ENCODE measurements at regions not wholly inside any gene's neighbourhood (a gene's known extent, or its start where the extent isn't known, plus 50 kb on each side); places are given as distances from the start of the nearest gene placed in this dataset.

DNA sequence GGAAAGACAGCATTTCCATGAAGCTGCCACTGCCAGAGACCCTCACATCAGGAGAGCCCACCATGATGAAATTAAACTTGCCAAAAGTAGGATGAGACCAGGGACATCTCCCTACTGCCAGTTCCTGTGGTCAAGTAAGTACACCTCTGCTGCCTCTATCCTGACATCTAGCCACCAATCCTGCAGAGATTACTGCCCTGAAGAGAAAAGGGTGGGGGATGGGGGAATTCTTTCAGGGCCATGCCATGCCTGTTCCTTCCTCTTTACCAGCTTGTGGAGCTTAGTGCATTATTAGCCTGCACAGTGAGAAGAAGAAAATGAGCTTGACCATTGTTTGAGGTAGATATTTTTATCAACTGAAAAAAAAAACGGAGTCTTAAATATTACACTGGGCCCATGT lies 397.2 kb upstream of the CDH2 start:
- Histone ChIP-seq H2BK20ac (ENCODE audit: low read length) (no peak overlapping the region), H3K4me2 (ENCODE audit: insufficient read depth in 1 of 2, low read depth in 2 of 2, low read length in 2 of 2) (no peak overlapping the region), H3K27ac (ENCODE audit: low read depth, low read length) (no peak overlapping the region), H4K91ac (replicated peaks; ENCODE audit: insufficient read length, low read length) (no peak overlapping the region), H4K5ac (ENCODE audit: insufficient read length, low read depth, low read length) (no peak overlapping the region), H3K4me1 (replicated peaks in 1 of 4; ENCODE audit: control insufficient read depth in 3 of 4, insufficient read depth in 4 of 4, low read length in 3 of 4) (peaks cover 2 to 5% (median 3%) of the 10 kb centered on the region in 4 experiments; a peak in 2 of 7 replicates), H3K79me2 (ENCODE audit: control insufficient read depth in 1 of 2, insufficient read depth in 2 of 2, low read length in 2 of 2) (no peaks in the 10 kb centered on the region), H4K20me1 (replicated peaks in 1 of 2; ENCODE audit: control insufficient read depth in 1 of 2, insufficient read depth in 2 of 2, low read length in 2 of 2) (no peaks in the 10 kb centered on the region), H3K4ac (replicated peaks; ENCODE audit: insufficient read length, low read depth, low read length) (no peak overlapping the region), H2BK12ac (ENCODE audit: low read depth, low read length) (peak overlapping the region; percentile 13; the same call in 1 of the 2 replicates), H2BK5ac (ENCODE audit: low read depth, low read length) (no peak overlapping the region), H4K8ac (ENCODE audit: extremely low read depth, insufficient read depth, low read length) (no peak overlapping the region), H2AFZ (ENCODE audit: low read length) (peak overlapping the region; percentile 90), H3K9me3 (ENCODE audit: insufficient read depth in 2 of 2, low read depth in 1 of 2, low read length in 1 of 2) (no peaks in the 10 kb centered on the region), H3K9ac (replicated peaks in 1 of 4; ENCODE audit: extremely low read depth in 1 of 4, low read depth in 3 of 4, low read length in 3 of 4) (no peak overlapping the region), H2BK15ac (ENCODE audit: low read length) (no peak overlapping the region), H3K36me3 (ENCODE audit: control insufficient read depth in 2 of 4, insufficient read depth in 4 of 4, low read length in 3 of 4) (no peaks in the 10 kb centered on the region), H3K56ac (replicated peaks; ENCODE audit: insufficient read length, low read depth, low read length) (no peak overlapping the region), H3K4me3 (ENCODE audit: extremely low read depth in 1 of 4, insufficient read depth in 2 of 4, low read depth in 3 of 4, low read length in 4 of 4) (no peak overlapping the region), H2BK120ac (replicated peaks; ENCODE audit: low read depth, low read length) (no peak overlapping the region), H3K23me2 (ENCODE audit: low read depth, low read length) (no peaks in the 10 kb centered on the region), H3K79me1 (ENCODE audit: low read depth, low read length) (no peaks in the 10 kb centered on the region), H3K27me3 (replicated peaks in 1 of 4; ENCODE audit: control insufficient read depth in 3 of 4, extremely low read depth in 1 of 4, insufficient read depth in 3 of 4, low read length in 3 of 4) (no peaks in the 10 kb centered on the region), H3K18ac (ENCODE audit: extremely low read depth, low read length) (no peak overlapping the region), H3K14ac (ENCODE audit: insufficient read length) (no peak overlapping the region), H3K23ac (ENCODE audit: insufficient read length) (no peak overlapping the region), H2AK5ac (ENCODE audit: low read depth, low read length) (no peak overlapping the region)
- FAIRE-seq (no peak), DNase-seq (ENCODE audit: low read depth in 1 of 2, low spot score in 2 of 2) (no peak)
- no peak for TF ChIP-seq PHF8 (conservative IDR thresholded peaks at IDR 0.05; ENCODE audit: low read depth, low read length)
- TF ChIP-seq RAD21 (IDR thresholded peaks at IDR 0.05 in 1 of 2, conservative IDR thresholded peaks at IDR 0.05 in 1 of 2; ENCODE audit: low read depth in 2 of 2, low read length in 2 of 2): 0 out of 4 replicates have a peak, but pooled peaks of 1 of the 2 experiments have one; percentile 2
- no peak for TF ChIP-seq FOSL1 (IDR thresholded peaks at IDR 0.05; ENCODE audit: insufficient read depth, low read depth, low read length)
- POLR2A ChIA-PET (ENCODE audit: partially characterized antibody): no interaction called here
- CTCF ChIA-PET (ENCODE audit: partially characterized antibody): no interaction called here
- WGBS, 2 experiments (ENCODE audit: extremely low coverage in 1 of 2, insufficient coverage in 1 of 2, insufficient read length in 1 of 2, insufficient replicate concordance in 2 of 2, low coverage in 1 of 2, low lambda C conversion rate in 2 of 2, missing lambda C conversion rate in 1 of 2): 89% methylated on average over 1 of the region's 1 CpG; no CpG with 5 or more reads in 1 of the 2 experiments
